ENCODE measurements at regions not wholly inside any gene's neighbourhood (a gene's known extent, or its start where the extent isn't known, plus 50 kb on each side); places are given as distances from the start of the nearest gene placed in this dataset.
"Not testable (repeated sequence)": the region's sequence is repeated elsewhere in the genome, so short reads cannot be mapped to it uniquely, and the experiment has no call there.

DNA sequence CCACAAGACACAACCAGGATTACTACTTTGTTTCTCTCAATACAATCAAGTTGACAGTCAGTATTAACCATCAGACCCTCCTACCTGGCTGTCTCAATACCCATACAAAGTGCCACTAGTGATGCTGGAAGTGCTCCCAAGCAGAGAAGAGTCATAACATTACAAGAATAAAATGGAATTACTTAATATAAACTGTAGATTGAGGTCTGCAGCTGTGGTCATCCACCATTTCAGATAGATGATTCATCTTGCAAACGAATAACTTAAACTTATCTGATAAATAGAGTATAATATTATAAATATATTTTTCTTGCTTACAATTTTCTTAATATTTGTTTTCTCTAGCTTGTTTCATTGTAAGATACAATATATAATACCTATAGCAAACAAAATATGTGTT, 1034.2 kb upstream of the PCDH10 start:
- Histone ChIP-seq H3K79me2 (ENCODE audit: low read length) (no peaks in the 10 kb centered on the region; the same call in 1 of the 2 replicates), H3K36me3 (replicated peaks; ENCODE audit: low read depth, low read length) (peaks cover 8% of the 10 kb centered on the region), H4K20me1 (ENCODE audit: insufficient read depth, low read length) (no peaks in the 10 kb centered on the region), H3K9ac (ENCODE audit: low read length) (no peak overlapping the region), H3K4me1 (ENCODE audit: low read length) (no peaks in the 10 kb centered on the region), H3K4me2 (ENCODE audit: low read length) (no peak overlapping the region), H3K27ac (ENCODE audit: low read length) (no peak overlapping the region), H3K27me3 (ENCODE audit: low read depth, low read length) (no peaks in the 10 kb centered on the region), H3K9me3 (ENCODE audit: insufficient read depth, low read length) (no peaks in the 10 kb centered on the region), H2AFZ (ENCODE audit: low read depth, low read length) (no peak overlapping the region), H3K4me3 (ENCODE audit: low read length) (no peak overlapping the region)
- TF ChIP-seq, protein P1, sequence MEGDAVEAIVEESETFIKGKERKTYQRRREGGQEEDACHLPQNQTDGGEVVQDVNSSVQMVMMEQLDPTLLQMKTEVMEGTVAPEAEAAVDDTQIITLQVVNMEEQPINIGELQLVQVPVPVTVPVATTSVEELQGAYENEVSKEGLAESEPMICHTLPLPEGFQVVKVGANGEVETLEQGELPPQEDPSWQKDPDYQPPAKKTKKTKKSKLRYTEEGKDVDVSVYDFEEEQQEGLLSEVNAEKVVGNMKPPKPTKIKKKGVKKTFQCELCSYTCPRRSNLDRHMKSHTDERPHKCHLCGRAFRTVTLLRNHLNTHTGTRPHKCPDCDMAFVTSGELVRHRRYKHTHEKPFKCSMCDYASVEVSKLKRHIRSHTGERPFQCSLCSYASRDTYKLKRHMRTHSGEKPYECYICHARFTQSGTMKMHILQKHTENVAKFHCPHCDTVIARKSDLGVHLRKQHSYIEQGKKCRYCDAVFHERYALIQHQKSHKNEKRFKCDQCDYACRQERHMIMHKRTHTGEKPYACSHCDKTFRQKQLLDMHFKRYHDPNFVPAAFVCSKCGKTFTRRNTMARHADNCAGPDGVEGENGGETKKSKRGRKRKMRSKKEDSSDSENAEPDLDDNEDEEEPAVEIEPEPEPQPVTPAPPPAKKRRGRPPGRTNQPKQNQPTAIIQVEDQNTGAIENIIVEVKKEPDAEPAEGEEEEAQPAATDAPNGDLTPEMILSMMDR (IDR thresholded peaks at IDR 0.05; ENCODE audit: low read depth, low read length) = no peak
- no peak for TF ChIP-seq EZH2phosphoT487 (IDR thresholded peaks at IDR 0.05; ENCODE audit: low read depth)

DNA sequence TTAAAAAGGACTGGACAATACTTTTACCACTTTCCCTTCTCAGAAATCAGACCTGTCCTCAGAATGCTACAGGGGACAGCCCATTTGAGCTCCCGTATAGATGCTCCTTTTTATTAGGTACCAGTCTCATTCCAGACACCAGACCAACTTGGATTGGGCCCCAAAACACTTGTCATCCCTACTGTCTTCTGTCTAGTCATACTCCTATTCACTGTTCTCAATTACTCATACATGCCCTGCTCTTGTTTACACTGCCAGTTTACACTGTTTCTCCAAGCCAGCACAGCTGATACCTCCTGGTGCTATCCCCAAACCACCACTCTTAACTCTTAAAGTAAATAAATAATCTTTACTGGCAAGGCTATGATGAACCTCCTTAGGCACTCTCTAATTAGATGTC, 1026.4 kb upstream of the PCDH10 start:
- Histone ChIP-seq H3K4me2 (ENCODE audit: low read length) (peak overlapping the region; percentile 81), H3K9ac (ENCODE audit: low read length) (peak overlapping the region; percentile 24; the same call in 1 of the 2 replicates), H3K4me1 (ENCODE audit: low read length) (peaks cover 14% of the 10 kb centered on the region), H3K4me3 (ENCODE audit: low read length) (peak overlapping the region; percentile 68), H3K79me2 (ENCODE audit: low read length) (peaks cover 21% of the 10 kb centered on the region)
- H3K36me3 ChIP-seq (replicated peaks; ENCODE audit: low read depth, low read length); H3K27me3 ChIP-seq (ENCODE audit: low read depth, low read length); H2AFZ ChIP-seq (ENCODE audit: low read depth, low read length); H3K27ac ChIP-seq (ENCODE audit: low read length); H4K20me1 ChIP-seq (ENCODE audit: insufficient read depth, low read length); H3K9me3 ChIP-seq (ENCODE audit: insufficient read depth, low read length): not testable (repeated sequence)

DNA sequence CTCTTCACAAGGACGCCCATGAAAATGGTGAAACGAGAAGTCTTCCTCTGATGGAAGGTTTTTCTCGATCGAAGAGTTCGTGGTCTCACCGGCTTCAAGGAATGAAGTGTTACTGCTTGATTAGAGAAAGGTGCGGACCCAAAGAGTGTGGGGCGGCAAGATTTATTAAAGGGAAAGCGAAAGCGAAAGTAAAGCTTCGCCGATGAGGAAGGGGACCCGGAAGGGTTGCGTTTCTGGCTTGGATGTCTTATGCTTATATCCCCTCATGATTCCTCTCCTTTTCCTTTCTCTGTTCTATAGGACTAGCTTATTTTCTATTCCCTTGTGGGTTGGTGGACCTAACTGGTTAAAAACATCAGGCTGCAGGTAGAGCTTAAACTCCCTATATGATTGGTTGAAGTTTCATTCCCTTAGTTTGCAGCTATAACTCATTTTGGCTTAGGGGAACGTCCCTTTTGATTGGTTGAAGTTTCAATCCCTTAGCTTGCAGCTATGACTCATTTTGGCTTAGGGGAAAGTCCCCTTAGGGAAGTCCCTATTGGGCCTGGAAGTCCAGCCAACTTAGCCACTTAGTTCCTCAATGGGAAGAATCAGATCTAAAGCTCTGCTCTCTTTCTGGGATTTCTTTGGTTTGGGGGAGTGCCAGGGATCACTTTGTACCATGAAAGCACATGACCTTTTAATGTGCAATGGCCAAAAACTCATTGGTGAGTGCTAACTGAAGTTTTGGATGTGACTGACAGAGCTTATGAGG, 1025.0 kb upstream of the PCDH10 start:
- Histone ChIP-seq H3K4me3 (ENCODE audit: low read length) (peak overlapping the region; percentile 79), H3K79me2 (ENCODE audit: low read length) (peaks cover 21% of the 10 kb centered on the region), H3K9me3 (ENCODE audit: insufficient read depth, low read length) (no peaks in the 10 kb centered on the region), H3K36me3 (replicated peaks; ENCODE audit: low read depth, low read length) (no peaks in the 10 kb centered on the region), H3K9ac (ENCODE audit: low read length) (peak overlapping the region; percentile 79), H3K4me2 (ENCODE audit: low read length) (peak overlapping the region; percentile 52), H3K4me1 (ENCODE audit: low read length) (peaks cover 14% of the 10 kb centered on the region), H4K20me1 (ENCODE audit: insufficient read depth, low read length) (no peaks in the 10 kb centered on the region), H3K27ac (ENCODE audit: low read length) (peak overlapping the region; percentile 66), H3K27me3 (ENCODE audit: low read depth, low read length) (no peaks in the 10 kb centered on the region), H2AFZ (ENCODE audit: low read depth, low read length) (peak overlapping the region; percentile 88)
- no peak for TF ChIP-seq EZH2phosphoT487 (IDR thresholded peaks at IDR 0.05; ENCODE audit: low read depth)
- TF ChIP-seq, protein P1 (IDR thresholded peaks at IDR 0.05; ENCODE audit: low read depth, low read length) = no peak

DNA sequence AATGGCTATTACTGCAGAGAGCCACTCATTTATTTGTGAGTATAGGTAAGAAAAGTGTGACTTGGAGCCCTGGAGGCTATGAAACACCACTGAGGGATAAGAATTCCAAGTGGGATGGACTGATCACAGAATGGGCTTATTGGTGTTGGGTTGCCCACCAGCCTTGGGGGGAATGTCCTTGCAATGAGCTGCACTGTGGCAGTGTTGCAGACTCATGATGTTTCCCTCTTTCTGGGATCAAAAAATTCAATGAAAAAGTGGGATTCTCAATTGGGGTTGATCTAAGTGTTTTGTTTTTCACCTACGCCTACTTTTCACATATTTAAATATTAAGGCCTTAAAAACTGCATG, 1024.5 kb upstream of the PCDH10 start:
- Histone ChIP-seq H4K20me1 (ENCODE audit: insufficient read depth, low read length) (no peaks in the 10 kb centered on the region), H3K79me2 (ENCODE audit: low read length) (peaks cover 21% of the 10 kb centered on the region), H2AFZ (ENCODE audit: low read depth, low read length) (no peak overlapping the region), H3K27ac (ENCODE audit: low read length) (peak overlapping the region; percentile 20; the same call in 1 of the 2 replicates), H3K36me3 (replicated peaks; ENCODE audit: low read depth, low read length) (no peaks in the 10 kb centered on the region), H3K9ac (ENCODE audit: low read length) (no peak overlapping the region), H3K4me2 (ENCODE audit: low read length) (peak overlapping the region; percentile 41), H3K9me3 (ENCODE audit: insufficient read depth, low read length) (no peaks in the 10 kb centered on the region), H3K27me3 (ENCODE audit: low read depth, low read length) (no peaks in the 10 kb centered on the region), H3K4me3 (ENCODE audit: low read length) (peak overlapping the region; percentile 79; the same call in 1 of the 2 replicates), H3K4me1 (ENCODE audit: low read length) (peaks cover 14% of the 10 kb centered on the region)
- TF ChIP-seq, protein P1 (IDR thresholded peaks at IDR 0.05; ENCODE audit: low read depth, low read length) = no peak
- no peak for TF ChIP-seq EZH2phosphoT487 (IDR thresholded peaks at IDR 0.05; ENCODE audit: low read depth)

Measured in OCI-LY3 (cell line).